Astrocyte (in vitro differentiated cells and primary cell): ENCODE measurements at regions not wholly inside any gene's neighbourhood (a gene's known extent, or its start where the extent isn't known, plus 50 kb on each side); places are given as distances from the start of the nearest gene placed in this dataset.

Source experiments
- EZH2 ChIP-seq: IDR thresholded peaks from 2 replicates; pipeline ENCODE4 v1.6.1; 2012; ENCODE audit warnings: mild to moderate bottlenecking, low read length, inconsistent platforms; ENCODE audit not compliant: insufficient read depth
- TF ChIP-seq, protein P1 (sequence below): IDR thresholded peaks from 2 replicates; pipeline ENCODE4 v1.5.1; 2011; ENCODE audit warnings: low read depth, mild to moderate bottlenecking, inconsistent platforms, low read length, moderate library complexity; ENCODE audit not compliant: insufficient read depth

GRCh38 chr5:163794993-163795392 is 289.6 kb downstream of the MAT2B start:
- TF ChIP-seq, protein P1, sequence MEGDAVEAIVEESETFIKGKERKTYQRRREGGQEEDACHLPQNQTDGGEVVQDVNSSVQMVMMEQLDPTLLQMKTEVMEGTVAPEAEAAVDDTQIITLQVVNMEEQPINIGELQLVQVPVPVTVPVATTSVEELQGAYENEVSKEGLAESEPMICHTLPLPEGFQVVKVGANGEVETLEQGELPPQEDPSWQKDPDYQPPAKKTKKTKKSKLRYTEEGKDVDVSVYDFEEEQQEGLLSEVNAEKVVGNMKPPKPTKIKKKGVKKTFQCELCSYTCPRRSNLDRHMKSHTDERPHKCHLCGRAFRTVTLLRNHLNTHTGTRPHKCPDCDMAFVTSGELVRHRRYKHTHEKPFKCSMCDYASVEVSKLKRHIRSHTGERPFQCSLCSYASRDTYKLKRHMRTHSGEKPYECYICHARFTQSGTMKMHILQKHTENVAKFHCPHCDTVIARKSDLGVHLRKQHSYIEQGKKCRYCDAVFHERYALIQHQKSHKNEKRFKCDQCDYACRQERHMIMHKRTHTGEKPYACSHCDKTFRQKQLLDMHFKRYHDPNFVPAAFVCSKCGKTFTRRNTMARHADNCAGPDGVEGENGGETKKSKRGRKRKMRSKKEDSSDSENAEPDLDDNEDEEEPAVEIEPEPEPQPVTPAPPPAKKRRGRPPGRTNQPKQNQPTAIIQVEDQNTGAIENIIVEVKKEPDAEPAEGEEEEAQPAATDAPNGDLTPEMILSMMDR = no peak
- TF ChIP-seq EZH2 = no peak
